Thoracic aorta (tissue), 2 donors: ENCODE measurements at regions not wholly inside any gene's neighbourhood (a gene's known extent, or its start where the extent isn't known, plus 50 kb on each side); places are given as distances from the start of the nearest gene placed in this dataset.

Experiments
- ATAC-seq: fragments of 150-250 bp; one replicate; pipeline ENCODE4 v1.8.0; 2017; ENCODE audit warnings: low read depth; ENCODE audit not compliant: insufficient number of reproducible peaks, low FRiP score
- DNase-seq: peaks from one replicate; pipeline ENCODE4 v3.0.0-alpha.2; 2020; ENCODE audit warnings: low spot score
- H3K27ac ChIP-seq, 2 donors: fragments of 200-600 bp; sonication (generic); 1 replicate in 1 of 2; 2 replicates in 1 of 2; pipeline ENCODE4 v1.5.1; 2016; ENCODE audit warnings: mild to moderate bottlenecking in 2 of 2, moderate library complexity in 2 of 2
- H3K27me3 ChIP-seq: fragments of 200-600 bp; sonication (generic); replicated peaks from 2 replicates; pipeline ENCODE4 v1.6.0; 2016; ENCODE audit warnings: mild to moderate bottlenecking; ENCODE audit not compliant: insufficient read depth
- H3K36me3 ChIP-seq: fragments of 200-600 bp; sonication (generic); one replicate; pipeline ENCODE4 v1.5.1; 2016
- H3K4me1 ChIP-seq, 2 donors: fragments of 200-600 bp; sonication (generic); 1 replicate in 1 of 2; 2 replicates in 1 of 2; pipeline versions ENCODE4 v1.5.1 to v1.6.0; 2016; ENCODE audit warnings: low read depth in 2 of 2, mild to moderate bottlenecking in 1 of 2; ENCODE audit not compliant: control insufficient read depth in 1 of 2
- H3K4me3 ChIP-seq: fragments of 200-600 bp; sonication (generic); 2 replicates; pipeline ENCODE4 v1.5.1; 2016; ENCODE audit warnings: mild to moderate bottlenecking
- H3K9me3 ChIP-seq: fragments of 200-600 bp; sonication (generic); 2 replicates; pipeline ENCODE4 v1.5.1; 2016
- CTCF ChIP-seq: fragments of 200-600 bp; sonication (generic); IDR thresholded peaks from one replicate; pipeline ENCODE4 v1.5.1; 2019; ENCODE audit warnings: antibody characterized with exemption

DNA sequence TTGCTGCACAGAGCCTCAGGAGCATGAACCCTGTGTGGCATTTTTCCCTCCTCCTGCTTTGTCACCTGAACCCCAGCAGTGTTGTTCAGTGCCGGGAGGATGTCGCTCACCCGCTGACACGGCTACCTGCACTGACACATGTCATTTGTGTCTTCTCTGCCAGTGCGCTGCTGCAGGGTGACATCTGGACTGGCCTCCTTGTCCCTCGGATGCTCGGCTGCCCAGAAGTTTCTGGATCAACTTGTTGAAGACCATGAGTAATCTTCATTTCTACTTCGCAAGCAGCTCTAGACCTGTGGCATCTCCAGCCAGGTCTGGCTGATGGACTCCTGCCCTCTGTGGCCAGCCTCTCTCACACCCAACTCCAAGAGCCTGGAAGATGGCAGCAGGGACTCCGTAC, 311.1 kb upstream of the C2CD4B start:
- Histone ChIP-seq H3K9me3 (no peaks in the 10 kb centered on the region), H3K4me1 (peaks cover 34 to 79% of the 10 kb centered on the region in 2 donors), H3K4me3 (no peak overlapping the region), H3K27ac (peak overlapping the region; percentile 88 to 99), H3K36me3 (no peaks in the 10 kb centered on the region), H3K27me3 (no peaks in the 10 kb centered on the region)
- TF ChIP-seq CTCF, result no peak
- no peak for ATAC-seq
- no peak for DNase-seq

GRCh38 chr15:62477929-62478328, 312.8 kb upstream of the C2CD4B start:
- TF ChIP-seq CTCF, result no peak
- Histone ChIP-seq H3K27ac (no peak overlapping the region), H3K36me3 (no peaks in the 10 kb centered on the region), H3K4me3 (no peak overlapping the region), H3K9me3 (no peaks in the 10 kb centered on the region), H3K4me1 (peaks cover 23 to 63% of the 10 kb centered on the region in 2 donors), H3K27me3 (no peaks in the 10 kb centered on the region)
- DNase-seq, result no peak
- no peak for ATAC-seq

DNA sequence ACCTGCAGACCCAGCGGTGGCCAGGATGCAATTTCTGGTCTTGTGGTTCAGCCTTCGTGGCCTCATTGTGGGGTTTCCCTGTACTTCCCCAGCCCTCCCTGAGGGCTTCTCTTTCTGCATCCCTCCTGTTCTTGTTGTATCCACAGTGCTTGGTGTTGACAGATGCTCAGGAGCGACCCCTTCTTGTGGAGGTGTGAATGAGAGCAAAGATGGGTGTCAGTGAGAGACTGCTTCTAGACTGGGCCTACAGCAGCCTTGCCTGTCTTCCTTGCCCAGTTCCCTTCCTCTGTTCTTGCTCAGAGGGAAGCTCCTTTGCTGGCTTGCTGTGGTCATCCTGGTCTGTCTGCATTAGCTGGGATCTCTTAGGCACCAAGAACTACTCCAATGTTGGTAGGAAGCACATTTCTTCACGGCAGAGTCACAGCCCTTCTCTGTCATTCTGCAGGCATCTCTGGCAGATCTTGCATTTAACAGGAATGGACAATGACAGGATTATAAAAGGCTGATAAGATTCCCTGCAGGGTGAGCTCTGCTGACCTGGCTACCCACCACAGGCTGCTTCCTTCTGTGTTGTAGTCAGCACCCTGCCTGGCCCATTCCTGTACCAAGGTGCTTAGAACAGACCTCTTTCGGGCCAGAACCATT, 317.8 kb upstream of the C2CD4B start:
- no peaks in the 10 kb centered on the region for H3K27me3 ChIP-seq
- no peak for TF ChIP-seq CTCF
- H3K27ac ChIP-seq, result no peak overlapping the region
- no peaks in the 10 kb centered on the region for H3K9me3 ChIP-seq
- DNase-seq (no peak), ATAC-seq (no peak)
- H3K36me3 ChIP-seq, result no peaks in the 10 kb centered on the region
- peaks cover 0 to 27% of the 10 kb centered on the region in 2 donors for H3K4me1 ChIP-seq
- H3K4me3 ChIP-seq, result no peak overlapping the region

GRCh38 chr15:62483814-62484213, 318.7 kb upstream of the C2CD4B start:
- ATAC-seq, result no peak
- Histone ChIP-seq H3K27me3 (no peaks in the 10 kb centered on the region), H3K9me3 (no peaks in the 10 kb centered on the region), H3K36me3 (no peaks in the 10 kb centered on the region), H3K4me1 (peaks cover 0 to 26% of the 10 kb centered on the region in 2 donors), H3K4me3 (no peak overlapping the region), H3K27ac (no peak overlapping the region)
- no peak for TF ChIP-seq CTCF
- no peak for DNase-seq

GRCh38 chr15:62485170-62485720, 320.2 kb upstream of the C2CD4B start:
- no peak for TF ChIP-seq CTCF
- DNase-seq, result no peak
- H3K27ac ChIP-seq, result no peak overlapping the region

More at GRCh38 chr15:62485170-62485720, 320.2 kb upstream of the C2CD4B start:
- H3K4me3 ChIP-seq, result no peak overlapping the region
- H3K36me3 ChIP-seq, result no peaks in the 10 kb centered on the region
- no peak for ATAC-seq
- no peaks in the 10 kb centered on the region for H3K9me3 ChIP-seq
- peaks cover 0 to 24% of the 10 kb centered on the region in 2 donors for H3K4me1 ChIP-seq
- H3K27me3 ChIP-seq, result no peaks in the 10 kb centered on the region
